Karpas-422 (cell line): ENCODE measurements at regions not wholly inside any gene's neighbourhood (a gene's known extent, or its start where the extent isn't known, plus 50 kb on each side); places are given as distances from the start of the nearest gene placed in this dataset.

Source experiments
- DNase-seq: peaks from one replicate; pipeline ENCODE4 v3.0.0-alpha.2; 2015
- H2AFZ ChIP-seq: fragments of 200-600 bp; sonication (generic); 2 replicates; pipeline ENCODE4 v1.6.1; 2014; ENCODE audit warnings: antibody characterized with exemption, low read length, mixed read lengths
- H3K27ac ChIP-seq: fragments of 200-600 bp; sonication (generic); 2 replicates; pipeline ENCODE4 v1.5.1; 2014; ENCODE audit warnings: mild to moderate bottlenecking, low read length, moderate library complexity
- H3K27me3 ChIP-seq: fragments of 200-600 bp; sonication (generic); 2 replicates; pipeline ENCODE4 v1.6.1; 2014; ENCODE audit warnings: low read length, mixed read lengths
- H3K36me3 ChIP-seq: fragments of 200-600 bp; sonication (generic); 2 replicates; pipeline ENCODE4 v1.6.1; 2014; ENCODE audit warnings: low read length, mixed read lengths; ENCODE audit not compliant: insufficient read depth
- H3K4me1 ChIP-seq: fragments of 200-600 bp; sonication (generic); 2 replicates; pipeline ENCODE4 v1.6.1; 2014; ENCODE audit warnings: mild to moderate bottlenecking, low read length, mixed read lengths
- H3K4me2 ChIP-seq: fragments of 200-600 bp; sonication (generic); 2 replicates; pipeline ENCODE4 v1.6.1; 2014; ENCODE audit warnings: low read length, low read depth, mild to moderate bottlenecking; ENCODE audit not compliant: poor library complexity, severe bottlenecking
- H3K4me3 ChIP-seq: fragments of 200-600 bp; sonication (generic); 2 replicates; pipeline ENCODE4 v1.5.1; 2014; ENCODE audit warnings: mild to moderate bottlenecking, antibody characterized with exemption, low read length, mixed read lengths
- H3K79me2 ChIP-seq: fragments of 200-600 bp; sonication (generic); 2 replicates; pipeline ENCODE4 v1.6.1; 2014; ENCODE audit warnings: mild to moderate bottlenecking, low read length, mixed read lengths
- H3K9ac ChIP-seq: fragments of 200-600 bp; sonication (generic); 2 replicates; pipeline ENCODE4 v1.6.0; 2014; ENCODE audit warnings: low read length
- H3K9me2 ChIP-seq: fragments of 200-600 bp; sonication (generic), shearing (Covaris generic); replicated peaks from 2 replicates; pipeline ENCODE4 v1.6.0; 2014; ENCODE audit warnings: mild to moderate bottlenecking, low read length, moderate library complexity; ENCODE audit not compliant: insufficient read depth
- H3K9me3 ChIP-seq: fragments of 300-700, 200-600 bp; sonication (generic); 2 replicates; pipeline ENCODE4 v1.6.1; 2014; ENCODE audit warnings: low read length, mixed read lengths
- H4K20me1 ChIP-seq: fragments of 200-600 bp; sonication (generic); 2 replicates; pipeline ENCODE4 v1.6.1; 2014; ENCODE audit warnings: mild to moderate bottlenecking, antibody characterized with exemption, low read length, low read depth; ENCODE audit not compliant: insufficient read depth

DNA sequence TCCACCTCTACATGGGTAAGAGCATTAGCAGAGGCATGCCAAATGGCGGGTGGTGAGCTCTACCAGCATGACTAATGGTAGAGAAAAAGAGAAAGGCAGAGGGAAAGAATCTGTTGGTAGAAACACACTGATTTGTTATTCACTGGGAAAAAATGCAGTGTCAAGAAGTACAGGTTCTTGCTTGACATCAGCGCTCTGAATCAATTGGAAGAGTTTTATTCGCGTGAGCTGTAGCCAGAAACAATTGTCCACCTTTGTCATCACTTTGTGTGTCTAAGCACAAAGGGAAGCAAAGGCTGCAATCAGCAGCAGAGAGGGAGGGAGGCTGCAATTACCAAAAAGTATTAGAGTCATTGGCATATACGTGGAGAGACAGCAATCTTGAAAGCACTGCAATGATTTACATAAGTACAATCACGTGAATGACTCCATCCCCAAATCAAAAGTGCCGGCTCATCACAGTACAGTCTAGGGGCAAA lies 67.7 kb upstream of the HS3ST1 start:
- Histone ChIP-seq H3K27me3 (no peaks in the 10 kb centered on the region), H3K36me3 (no peaks in the 10 kb centered on the region), H3K27ac (no peak overlapping the region), H3K9ac (no peak overlapping the region), H3K9me2 (no peaks in the 10 kb centered on the region), H4K20me1 (no peaks in the 10 kb centered on the region), H3K4me3 (no peak overlapping the region), H3K9me3 (peaks cover 5% of the 10 kb centered on the region; the same call in 1 of the 2 replicates), H3K4me2 (no peak overlapping the region), H3K4me1 (no peaks in the 10 kb centered on the region), H2AFZ (no peak overlapping the region), H3K79me2 (no peaks in the 10 kb centered on the region)
- no peak for DNase-seq

DNA sequence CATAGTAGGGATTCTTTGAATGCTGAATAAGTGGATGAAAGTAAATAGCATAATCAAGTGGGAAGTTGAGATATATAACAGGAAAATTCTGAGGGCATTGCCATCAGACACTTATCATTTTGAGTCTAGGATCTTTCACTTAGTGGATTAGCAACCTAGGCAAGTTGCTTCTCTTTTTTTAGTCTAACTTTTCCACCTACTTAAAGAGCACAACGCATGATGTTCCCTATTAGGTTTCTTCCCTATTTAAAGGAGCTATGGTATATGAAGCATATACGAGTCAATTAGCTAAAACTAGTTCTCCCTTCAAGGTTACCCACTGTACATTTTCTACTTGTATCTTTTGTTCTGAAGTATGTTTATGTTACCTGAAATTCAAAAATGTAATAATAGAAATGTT lies 67.1 kb upstream of the HS3ST1 start:
- no peaks in the 10 kb centered on the region for H3K4me1 ChIP-seq
- no peak overlapping the region for H2AFZ ChIP-seq
- H3K9me3 ChIP-seq, result peaks cover 3% of the 10 kb centered on the region; the same call in 1 of the 2 replicates
- no peaks in the 10 kb centered on the region for H3K27me3 ChIP-seq
- H3K27ac ChIP-seq, result no peak overlapping the region
- no peaks in the 10 kb centered on the region for H3K36me3 ChIP-seq
- no peak overlapping the region for H3K4me3 ChIP-seq
- no peak overlapping the region for H3K4me2 ChIP-seq
- DNase-seq, result no peak
- H3K9me2 ChIP-seq, result no peaks in the 10 kb centered on the region
- H3K79me2 ChIP-seq, result no peaks in the 10 kb centered on the region
- H4K20me1 ChIP-seq, result no peaks in the 10 kb centered on the region
- no peak overlapping the region for H3K9ac ChIP-seq

DNA sequence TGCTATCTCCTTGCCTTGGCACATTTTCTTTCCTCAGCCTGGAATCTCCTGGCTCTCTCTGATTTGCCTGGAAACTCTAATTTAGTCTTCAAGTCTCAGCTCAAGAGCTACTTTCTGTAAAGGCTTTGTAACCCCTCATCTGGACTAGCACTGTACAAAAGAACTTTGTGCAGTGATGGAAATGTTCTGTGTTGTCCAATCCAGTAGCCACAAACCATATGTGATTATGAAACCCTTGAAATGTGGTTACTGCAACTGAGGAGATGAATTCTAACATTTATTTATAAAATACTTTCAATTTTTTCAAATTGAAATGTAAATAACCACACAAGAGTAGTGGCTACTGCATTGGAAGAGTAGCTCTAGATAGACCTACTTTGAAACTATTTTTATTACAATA lies 66.6 kb upstream of the HS3ST1 start:
- peaks cover 3% of the 10 kb centered on the region; the same call in 1 of the 2 replicates for H3K9me3 ChIP-seq
- H3K27ac ChIP-seq, result no peak overlapping the region
- H3K79me2 ChIP-seq, result no peaks in the 10 kb centered on the region
- H3K4me1 ChIP-seq, result no peaks in the 10 kb centered on the region
- H3K4me3 ChIP-seq, result no peak overlapping the region
- H3K36me3 ChIP-seq, result no peaks in the 10 kb centered on the region
- no peak overlapping the region for H3K4me2 ChIP-seq
- no peak for DNase-seq
- no peak overlapping the region for H2AFZ ChIP-seq
- no peak overlapping the region for H3K9ac ChIP-seq
- H3K9me2 ChIP-seq, result no peaks in the 10 kb centered on the region
- no peaks in the 10 kb centered on the region for H4K20me1 ChIP-seq
- no peaks in the 10 kb centered on the region for H3K27me3 ChIP-seq

DNA sequence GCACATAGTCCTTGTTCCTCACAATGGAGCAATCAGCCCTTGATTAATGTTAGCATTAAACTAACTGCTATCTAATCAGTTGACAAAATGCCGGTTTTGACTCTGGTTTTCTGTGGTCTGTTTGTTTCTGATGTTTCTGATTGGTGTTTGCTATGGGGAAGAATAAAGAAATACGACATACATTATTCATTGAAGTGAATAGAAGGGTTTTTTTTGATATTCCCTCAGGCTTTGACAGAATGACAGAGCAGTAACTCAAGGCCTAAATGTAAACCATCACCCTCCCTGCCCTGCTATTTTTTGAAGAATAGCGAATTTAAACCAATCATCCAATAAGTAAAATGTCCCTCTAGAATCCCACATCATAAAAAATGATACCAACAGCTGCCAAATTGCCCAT lies 65.5 kb upstream of the HS3ST1 start:
- Histone ChIP-seq H3K4me3 (no peak overlapping the region), H3K4me1 (no peaks in the 10 kb centered on the region), H3K79me2 (no peaks in the 10 kb centered on the region), H3K9me2 (no peaks in the 10 kb centered on the region), H2AFZ (no peak overlapping the region), H3K36me3 (no peaks in the 10 kb centered on the region), H4K20me1 (no peaks in the 10 kb centered on the region), H3K9ac (no peak overlapping the region), H3K9me3 (peaks cover 3% of the 10 kb centered on the region; the same call in 1 of the 2 replicates), H3K27ac (no peak overlapping the region), H3K4me2 (no peak overlapping the region), H3K27me3 (no peaks in the 10 kb centered on the region)
- no peak for DNase-seq

DNA sequence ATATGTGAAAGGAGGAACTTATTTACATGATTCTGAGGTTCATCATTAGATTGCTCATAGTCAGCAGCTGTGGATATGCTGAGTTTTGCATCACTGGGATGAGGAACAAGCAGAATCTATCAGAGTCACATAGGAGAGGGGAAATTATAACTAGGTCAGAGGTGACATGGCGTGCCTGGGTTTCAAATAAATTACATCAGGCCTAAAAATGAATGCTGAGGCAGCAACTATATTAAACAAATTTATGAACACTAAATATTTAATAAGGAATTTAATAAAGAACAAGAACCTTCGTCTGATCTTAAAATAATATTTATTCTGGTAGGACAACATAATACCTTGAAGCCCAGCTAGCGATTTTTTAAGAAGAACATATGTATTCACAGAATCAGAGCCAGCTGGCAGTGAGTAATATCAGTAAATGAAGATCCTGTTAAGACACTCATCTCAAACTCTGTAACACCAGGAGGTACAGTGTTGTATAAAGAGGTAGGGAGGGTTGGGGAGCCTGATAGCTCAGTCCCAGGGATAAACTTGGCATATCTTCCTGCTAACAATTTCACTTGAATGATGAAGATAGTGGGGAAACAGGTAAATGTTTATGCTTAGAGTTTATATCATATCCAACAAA lies 60.9 kb upstream of the HS3ST1 start:
- no peak for DNase-seq
- no peaks in the 10 kb centered on the region for H3K9me2 ChIP-seq
- no peaks in the 10 kb centered on the region for H3K27me3 ChIP-seq
- H3K9ac ChIP-seq, result no peak overlapping the region
- H3K9me3 ChIP-seq, result peaks cover 10% of the 10 kb centered on the region
- no peak overlapping the region for H2AFZ ChIP-seq
- no peak overlapping the region for H3K4me2 ChIP-seq
- no peaks in the 10 kb centered on the region for H3K4me1 ChIP-seq
- H3K4me3 ChIP-seq, result no peak overlapping the region
- no peaks in the 10 kb centered on the region for H3K36me3 ChIP-seq
- H3K27ac ChIP-seq, result no peak overlapping the region
- no peaks in the 10 kb centered on the region for H4K20me1 ChIP-seq
- H3K79me2 ChIP-seq, result no peaks in the 10 kb centered on the region

DNA sequence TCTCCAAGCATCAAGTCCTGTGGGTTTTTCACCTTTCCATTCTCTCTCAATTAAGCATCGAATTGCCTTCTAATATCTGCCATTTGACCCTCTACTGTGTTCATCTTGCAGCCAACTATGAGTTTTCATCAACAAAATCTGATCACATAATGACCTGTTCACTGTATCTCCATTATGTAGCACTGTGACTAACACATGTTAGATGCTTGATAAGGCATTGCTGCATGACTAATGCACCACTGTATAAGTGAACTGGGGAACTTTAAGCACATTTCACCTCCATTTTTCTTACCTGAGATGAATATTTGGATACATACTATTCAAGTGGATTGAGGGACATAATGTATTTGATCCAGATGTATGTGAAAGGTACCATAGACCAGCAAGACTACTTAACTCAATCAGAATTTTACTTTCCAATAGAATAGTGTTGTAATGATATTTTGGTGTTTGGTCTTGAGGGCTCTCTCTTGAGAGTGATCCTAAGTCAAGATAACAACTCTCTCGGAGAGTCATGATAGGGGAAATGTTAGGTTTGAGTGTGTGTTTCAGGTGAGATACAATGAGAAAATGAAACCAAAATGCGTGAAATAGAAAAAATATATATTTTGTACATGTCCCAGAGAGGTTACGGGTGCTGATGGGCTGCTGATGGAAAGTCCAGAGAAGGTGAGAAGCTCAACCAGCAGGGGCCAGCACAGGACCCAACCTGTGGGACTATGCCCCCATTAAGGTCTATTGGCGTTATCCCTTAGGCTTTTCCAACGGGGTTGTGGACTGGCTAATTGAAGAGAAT lies 60.2 kb upstream of the HS3ST1 start:
- Histone ChIP-seq H4K20me1 (no peaks in the 10 kb centered on the region), H3K4me2 (no peak overlapping the region), H3K4me1 (no peaks in the 10 kb centered on the region), H3K36me3 (no peaks in the 10 kb centered on the region), H3K27me3 (no peaks in the 10 kb centered on the region), H2AFZ (no peak overlapping the region), H3K27ac (no peak overlapping the region), H3K9me3 (peaks cover 7% of the 10 kb centered on the region), H3K4me3 (no peak overlapping the region), H3K9ac (no peak overlapping the region), H3K9me2 (no peaks in the 10 kb centered on the region), H3K79me2 (no peaks in the 10 kb centered on the region)
- no peak for DNase-seq

DNA sequence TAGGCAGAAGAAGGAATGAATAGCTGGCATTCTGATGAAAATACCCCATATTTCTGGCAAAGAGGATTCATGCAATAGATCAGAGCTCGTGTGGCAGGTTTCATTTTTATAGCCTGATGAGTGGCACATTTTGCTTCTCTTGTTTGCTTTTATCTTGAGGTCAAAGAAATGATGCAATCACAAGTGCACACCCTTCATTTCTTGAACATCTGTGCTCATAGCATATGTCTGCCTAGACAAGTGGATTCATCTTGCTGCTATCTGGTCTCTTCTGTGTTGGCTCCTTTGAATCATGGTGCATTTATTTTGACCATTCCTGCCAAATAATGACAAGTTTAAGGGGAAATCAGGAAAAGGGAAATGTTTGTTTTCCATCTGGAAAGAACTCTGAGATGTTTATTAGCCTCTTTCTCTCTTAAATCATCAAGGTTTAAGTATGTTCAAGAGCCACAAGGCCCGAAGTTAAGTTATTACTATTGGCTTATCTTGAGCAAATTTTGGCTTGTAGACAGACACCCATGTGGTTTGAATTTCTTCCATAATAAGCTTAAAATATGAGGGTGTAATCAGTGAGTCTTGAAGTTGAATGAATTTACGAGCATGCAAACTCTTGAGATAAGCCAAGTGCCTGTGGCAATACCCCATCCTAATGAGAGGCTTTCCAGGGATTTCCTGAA lies 59.3 kb upstream of the HS3ST1 start:
- Histone ChIP-seq H3K27ac (no peak overlapping the region), H3K4me3 (no peak overlapping the region), H3K36me3 (no peaks in the 10 kb centered on the region), H3K4me2 (no peak overlapping the region), H3K4me1 (no peaks in the 10 kb centered on the region), H3K27me3 (no peaks in the 10 kb centered on the region), H3K9ac (no peak overlapping the region), H3K79me2 (no peaks in the 10 kb centered on the region), H2AFZ (no peak overlapping the region), H3K9me2 (no peaks in the 10 kb centered on the region), H3K9me3 (peaks cover 7% of the 10 kb centered on the region), H4K20me1 (no peaks in the 10 kb centered on the region)
- no peak for DNase-seq

DNA sequence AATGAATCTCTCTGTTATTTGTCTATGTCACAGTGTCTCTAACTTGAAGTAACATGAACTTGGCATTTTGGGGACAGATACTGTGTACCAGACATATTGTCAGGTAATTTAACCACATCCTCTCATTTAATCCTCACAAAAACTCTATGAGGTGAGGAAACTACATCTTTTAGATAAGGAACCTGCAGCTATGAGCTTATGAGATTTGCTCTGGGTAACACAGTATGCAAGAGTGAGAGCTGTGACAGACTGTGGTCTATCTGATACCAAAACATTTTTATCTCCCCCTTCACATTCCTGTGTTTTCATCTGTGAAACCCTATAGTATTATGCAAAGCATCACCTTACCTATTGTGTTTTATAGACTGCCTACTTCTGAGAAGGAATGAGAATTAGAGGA lies 58.4 kb upstream of the HS3ST1 start:
- no peak overlapping the region for H2AFZ ChIP-seq
- no peaks in the 10 kb centered on the region for H3K4me1 ChIP-seq
- no peak overlapping the region for H3K4me2 ChIP-seq
- no peaks in the 10 kb centered on the region for H4K20me1 ChIP-seq
- H3K79me2 ChIP-seq, result no peaks in the 10 kb centered on the region
- H3K27ac ChIP-seq, result no peak overlapping the region
- no peaks in the 10 kb centered on the region for H3K27me3 ChIP-seq
- no peaks in the 10 kb centered on the region for H3K9me2 ChIP-seq
- no peak overlapping the region for H3K4me3 ChIP-seq
- no peaks in the 10 kb centered on the region for H3K36me3 ChIP-seq
- H3K9me3 ChIP-seq, result peaks cover 7% of the 10 kb centered on the region
- no peak for DNase-seq
- no peak overlapping the region for H3K9ac ChIP-seq
